Endodermal cell (in vitro differentiated cells): ENCODE measurements at regions not wholly inside any gene's neighbourhood (a gene's known extent, or its start where the extent isn't known, plus 50 kb on each side); places are given as distances from the start of the nearest gene placed in this dataset.

Source experiments
- DNase-seq: peaks from one replicate; pipeline ENCODE4 v3.0.0-alpha.2; 2017
- H3K27ac ChIP-seq: 2 replicates; pipeline ENCODE4 v1.5.1; 2013; ENCODE audit warnings: mild to moderate bottlenecking, low read depth, low read length, moderate library complexity
- H3K27me3 ChIP-seq: 2 replicates; pipeline ENCODE4 v1.6.1; 2013; ENCODE audit warnings: mild to moderate bottlenecking, low read length, moderate library complexity; ENCODE audit not compliant: insufficient read depth, control insufficient read depth, poor library complexity, severe bottlenecking
- H3K36me3 ChIP-seq: 2 replicates; pipeline ENCODE4 v1.7.0; 2013; ENCODE audit warnings: mild to moderate bottlenecking, low read length, moderate library complexity; ENCODE audit not compliant: control insufficient read depth, insufficient read depth
- H3K4me1 ChIP-seq: one replicate; pipeline ENCODE4 v1.7.0; 2013; ENCODE audit warnings: low read length; ENCODE audit not compliant: control insufficient read depth, insufficient read depth
- H3K4me3 ChIP-seq: 2 replicates; pipeline ENCODE4 v1.5.1; 2013; ENCODE audit warnings: mild to moderate bottlenecking, low read length, moderate library complexity
- H3K9ac ChIP-seq: 2 replicates; pipeline ENCODE4 v1.6.1; 2013; ENCODE audit warnings: mild to moderate bottlenecking, low read length, moderate library complexity; ENCODE audit not compliant: poor library complexity, severe bottlenecking; ENCODE audit errors: extremely low read depth
- H3K9me3 ChIP-seq: 2 replicates; pipeline ENCODE4 v1.6.1; 2013; ENCODE audit warnings: mild to moderate bottlenecking, low read length, moderate library complexity; ENCODE audit not compliant: control insufficient read depth
- H3K27ac Mint-ChIP-seq: 2 replicates; pipeline ENCODE4 v1.8.0; 2020; ENCODE audit warnings: mixed read lengths
- H3K27me3 Mint-ChIP-seq: 2 replicates; pipeline ENCODE4 v1.8.0; 2021; ENCODE audit warnings: mild to moderate bottlenecking, mixed read lengths; ENCODE audit not compliant: insufficient read depth
- H3K36me3 Mint-ChIP-seq: 2 replicates; pipeline ENCODE4 v1.8.0; 2020; ENCODE audit warnings: low read depth, mixed read lengths
- H3K4me1 Mint-ChIP-seq: 2 replicates; pipeline ENCODE4 v1.8.0; 2020; ENCODE audit warnings: mixed read lengths
- H3K4me3 Mint-ChIP-seq: 2 replicates; pipeline ENCODE4 v1.8.0; 2020; ENCODE audit warnings: mild to moderate bottlenecking, moderate library complexity, mixed read lengths
- H3K9me3 Mint-ChIP-seq: 2 replicates; pipeline ENCODE4 v1.8.0; 2020; ENCODE audit warnings: mild to moderate bottlenecking, mixed read lengths
- CTCF ChIP-seq: fragments of 200-600 bp; sonication (generic); conservative IDR thresholded peaks from 2 replicates; pipeline ENCODE4 v1.5.0; 2021; ENCODE audit warnings: antibody characterized with exemption, mild to moderate bottlenecking
- WGBS, 2 experiments: methylation state at CpG; one replicate each; pipeline versions ENCODE4 v1.1.5 to v1.1.7; 2013; ENCODE audit warnings: missing lambda C conversion rate in 2 of 2, mixed read lengths in 1 of 2; ENCODE audit not compliant: insufficient coverage in 1 of 2, insufficient read length in 1 of 2; 5-methylcytosine and 5-hydroxymethylcytosine counted together

- no peaks in the 10 kb centered on the region for H3K9me3 ChIP-seq
- no peaks in the 10 kb centered on the region for H3K36me3 ChIP-seq
- no peak overlapping the region for H3K27ac ChIP-seq
- peaks cover 26% of the 10 kb centered on the region for H3K27me3 Mint-ChIP-seq
- H3K4me1 Mint-ChIP-seq: peaks cover 20% of the 10 kb centered on the region
- H3K4me1 ChIP-seq: no peaks in the 10 kb centered on the region
- no peak overlapping the region for H3K4me3 ChIP-seq
- H3K27me3 ChIP-seq: no peaks in the 10 kb centered on the region
- no peaks in the 10 kb centered on the region for H3K36me3 Mint-ChIP-seq
- no peak for DNase-seq
- H3K4me3 Mint-ChIP-seq: no peak overlapping the region
- no peak for TF ChIP-seq CTCF
- WGBS, 2 experiments: 86 to 94% methylated on average over 2 to 4 of the region's 4 CpGs
- H3K9me3 Mint-ChIP-seq: no peaks in the 10 kb centered on the region
- no peak overlapping the region for H3K27ac Mint-ChIP-seq
- no peak overlapping the region for H3K9ac ChIP-seq
These were observed 114.0 kb upstream of the ALDH1B1 start for GRCh38 chr9:38278457-38278856.

- H3K9ac ChIP-seq: no peak overlapping the region
- Mint-ChIP-seq H3K27ac (no peak overlapping the region), H3K9me3 (no peaks in the 10 kb centered on the region), H3K36me3 (no peaks in the 10 kb centered on the region), H3K4me3 (no peak overlapping the region), H3K27me3 (peaks cover 26% of the 10 kb centered on the region), H3K4me1 (peaks cover 22% of the 10 kb centered on the region)
- no peak overlapping the region for H3K4me3 ChIP-seq
- H3K36me3 ChIP-seq: no peaks in the 10 kb centered on the region
- H3K27ac ChIP-seq: no peak overlapping the region
- DNase-seq: no peak
- TF ChIP-seq CTCF: no peak
- 93 to 94% methylated on average over 5 to 8 of the region's 8 CpGs for WGBS, 2 experiments
- H3K9me3 ChIP-seq: no peaks in the 10 kb centered on the region
- no peaks in the 10 kb centered on the region for H3K4me1 ChIP-seq
- H3K27me3 ChIP-seq: no peaks in the 10 kb centered on the region
These were observed 114.8 kb upstream of the ALDH1B1 start for GRCh38 chr9:38277601-38278200.

- Histone ChIP-seq H3K4me3 (no peak overlapping the region), H3K9me3 (no peaks in the 10 kb centered on the region), H3K4me1 (peaks cover 3% of the 10 kb centered on the region), H3K9ac (no peak overlapping the region), H3K36me3 (no peaks in the 10 kb centered on the region), H3K27ac (no peak overlapping the region), H3K27me3 (no peaks in the 10 kb centered on the region)
- no peak for TF ChIP-seq CTCF
- DNase-seq: no peak
- Mint-ChIP-seq H3K27ac (no peak overlapping the region), H3K4me3 (no peak overlapping the region), H3K9me3 (no peaks in the 10 kb centered on the region), H3K4me1 (peaks cover 26% of the 10 kb centered on the region), H3K36me3 (no peaks in the 10 kb centered on the region), H3K27me3 (peaks cover 26% of the 10 kb centered on the region)
- 88 to 93% methylated on average over 9 to 14 of the region's 14 CpGs for WGBS, 2 experiments
These were observed 115.6 kb upstream of the ALDH1B1 start for GRCh38 chr9:38276771-38277439.
